HG03469 (cell line): ENCODE measurements at regions not wholly inside any gene's neighbourhood (a gene's known extent, or its start where the extent isn't known, plus 50 kb on each side); places are given as distances from the start of the nearest gene placed in this dataset.

Experiments used
- ATAC-seq: cut with Tn5 transposase; IDR thresholded peaks from one replicate; pipeline ENCODE4 v1.9.1; 2021; ENCODE audit warnings: mild to moderate bottlenecking, moderate library complexity, moderate number of reproducible peaks; ENCODE audit not compliant: unreplicated experiment

DNA sequence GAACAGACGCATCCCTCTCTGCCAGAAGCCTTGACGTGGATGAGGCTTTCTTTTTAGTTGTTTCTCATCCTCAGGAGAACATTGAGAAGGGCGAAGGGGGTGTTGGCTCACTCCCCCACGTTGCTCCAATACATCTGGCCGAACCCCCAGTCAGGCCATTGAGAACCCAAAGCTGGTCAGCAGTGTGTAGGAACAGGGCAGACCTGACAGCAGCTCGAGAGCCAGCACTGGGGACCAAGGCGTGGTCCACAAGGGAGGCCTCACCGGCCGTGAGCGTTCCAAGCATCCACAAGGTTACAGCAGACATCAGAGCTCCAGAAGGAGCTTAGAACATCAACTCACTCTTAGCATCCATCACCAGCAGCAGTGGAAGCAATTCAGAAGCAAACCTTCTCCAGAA lies 387.9 kb upstream of the ARID1B start:
- ATAC-seq = no peak

DNA sequence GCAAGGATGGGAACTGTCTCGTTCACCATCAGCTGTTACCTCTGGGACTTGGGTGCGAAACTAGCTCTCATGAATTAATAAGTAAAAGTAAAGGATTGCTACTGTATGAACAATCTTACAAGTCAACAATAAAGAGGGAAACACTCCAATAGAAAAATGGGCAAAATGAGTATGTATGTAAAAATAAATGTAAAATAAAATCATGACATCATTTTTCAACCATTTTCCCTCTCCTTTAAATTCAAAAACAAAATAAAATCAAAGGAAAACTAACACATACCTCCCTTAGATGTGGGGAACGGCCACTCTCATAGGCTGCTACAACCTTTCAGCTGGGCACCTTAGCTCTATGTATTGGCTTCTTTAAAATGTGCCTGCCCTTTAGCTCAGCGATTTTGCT lies 389.7 kb upstream of the ARID1B start:
- no peak for ATAC-seq

DNA sequence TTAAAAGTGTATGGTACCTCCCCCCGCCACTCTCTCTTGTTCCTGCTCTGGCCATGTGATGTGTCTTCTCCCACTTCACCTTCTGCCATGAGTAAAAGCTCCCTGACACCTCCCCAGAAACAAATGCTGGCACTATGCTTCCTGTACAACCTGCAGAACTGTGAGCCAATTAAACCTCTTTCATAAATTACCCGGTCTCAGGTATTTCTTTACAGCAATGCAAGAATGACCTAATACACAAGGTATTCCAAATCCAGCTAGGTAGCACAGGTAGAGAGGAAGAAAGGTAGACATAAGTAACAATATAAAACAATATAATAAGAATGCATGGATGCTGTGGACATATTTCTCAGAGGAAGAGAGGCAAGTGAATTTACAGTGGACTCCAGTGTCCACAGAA lies 394.1 kb upstream of the ARID1B start:
- no peak for ATAC-seq

DNA sequence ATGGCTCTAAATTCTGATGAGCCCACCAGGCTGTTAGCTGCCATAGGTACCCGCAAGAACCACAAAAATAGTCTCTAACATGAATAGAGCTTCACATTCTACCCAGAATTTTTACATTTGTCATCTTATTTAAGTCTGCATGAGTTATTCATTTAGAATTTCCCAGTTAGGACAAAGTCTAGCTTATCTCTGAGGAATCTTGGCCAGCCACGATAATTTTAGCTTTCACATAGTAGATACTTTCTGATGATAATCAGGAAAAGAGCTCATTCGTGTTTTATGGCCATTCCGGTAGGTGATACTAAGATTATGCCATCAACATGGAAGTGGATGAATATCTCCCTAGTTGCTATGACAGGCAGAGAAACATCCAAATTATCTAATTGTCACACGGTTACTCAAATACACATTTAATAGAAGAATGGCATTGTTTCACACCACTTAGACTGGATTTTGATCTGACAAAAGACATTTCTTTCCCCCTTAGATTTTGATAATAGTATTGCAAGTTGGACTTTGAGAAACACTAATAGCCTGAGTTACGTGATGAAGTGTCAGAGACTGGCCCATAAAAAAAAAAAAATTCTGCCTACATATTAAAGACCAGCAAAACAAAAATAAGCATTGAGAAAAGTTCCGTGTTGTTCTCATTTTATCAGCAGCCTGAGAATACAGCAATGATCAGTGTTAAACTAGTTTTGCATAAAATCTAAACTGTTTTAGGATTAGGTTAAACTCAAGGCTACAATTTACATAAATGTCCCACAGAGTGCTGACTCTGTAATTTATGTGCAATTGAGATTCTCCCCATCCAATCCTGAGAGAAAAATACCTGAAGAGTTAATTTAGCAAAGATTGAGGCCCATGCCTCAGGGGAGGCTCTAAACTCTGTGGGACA lies 397.5 kb upstream of the ARID1B start:
- ATAC-seq = no peak

DNA sequence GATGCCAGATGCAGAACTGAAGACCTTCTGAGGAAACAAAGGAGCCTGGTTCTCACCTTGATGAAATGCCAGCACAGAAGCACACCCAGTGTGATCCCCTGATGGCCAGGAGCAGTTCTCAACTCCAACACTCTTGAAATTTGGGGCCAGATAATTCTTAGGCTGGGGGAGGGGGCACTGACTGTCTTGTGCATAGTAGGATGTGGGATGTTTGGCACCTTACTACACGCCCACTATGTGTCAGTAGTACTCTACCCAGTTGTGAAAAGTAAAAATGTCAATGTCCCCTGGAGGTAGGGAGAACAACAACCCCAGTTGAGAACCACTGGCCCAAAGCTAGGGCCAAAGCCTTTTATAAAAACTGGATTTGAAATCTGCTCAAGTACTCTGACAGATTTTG lies 398.3 kb upstream of the ARID1B start:
- no peak for ATAC-seq

DNA sequence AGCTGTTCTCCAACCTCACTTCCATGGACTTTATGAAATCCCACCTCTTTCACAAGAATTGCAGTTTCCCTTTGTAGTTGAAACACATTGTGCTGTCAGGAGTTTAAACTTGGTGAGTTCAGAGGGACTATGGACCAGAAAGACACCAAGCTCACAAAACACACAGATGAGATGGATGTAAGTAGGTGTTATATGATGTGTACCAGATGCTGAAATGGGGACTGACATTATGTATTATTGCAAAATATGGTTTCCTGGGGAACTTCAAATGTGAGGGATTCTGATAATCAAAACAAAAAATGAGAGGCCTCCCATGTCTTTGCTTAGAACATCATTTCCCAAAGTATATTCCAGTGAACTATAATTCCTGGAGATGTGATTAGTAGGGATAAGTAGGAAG lies 401.1 kb upstream of the ARID1B start:
- ATAC-seq = no peak

DNA sequence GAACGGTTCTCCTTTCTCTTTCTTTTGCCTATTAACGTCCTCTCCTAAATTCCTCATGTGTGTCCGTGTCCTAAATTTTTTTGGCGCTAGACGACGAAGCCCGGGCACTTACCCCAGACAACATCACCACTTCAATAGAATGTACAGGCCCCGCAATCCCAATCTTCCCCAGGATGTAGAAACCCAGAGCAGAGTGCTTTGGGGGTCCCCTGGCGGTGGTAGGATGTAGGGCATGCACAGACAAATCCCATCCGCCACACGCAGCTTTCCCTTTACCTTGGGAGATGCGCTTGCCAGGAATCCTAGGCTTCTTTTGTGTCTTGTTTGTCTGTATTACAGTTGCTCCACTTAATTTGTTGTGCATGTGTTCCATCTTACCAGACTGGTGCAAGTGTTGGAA lies 417.3 kb upstream of the ARID1B start:
- no peak for ATAC-seq

DNA sequence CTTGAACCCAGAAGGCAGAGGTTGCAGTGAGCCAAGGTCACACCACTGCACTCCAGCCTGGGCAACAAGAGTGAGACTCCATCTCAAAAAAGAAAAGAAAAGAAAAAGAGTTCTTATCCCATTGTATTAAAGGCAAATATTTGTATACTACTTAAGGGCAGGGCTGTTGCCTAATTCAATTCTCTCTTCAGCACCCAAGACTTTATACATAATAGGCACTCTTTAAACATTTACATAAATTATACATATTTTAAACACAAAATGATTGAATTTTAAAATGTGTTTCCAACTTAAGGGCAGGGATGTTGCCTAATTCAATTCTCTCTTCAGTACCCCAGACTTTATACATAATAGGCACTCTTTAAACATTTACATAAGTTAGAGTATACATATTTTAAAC lies 424.3 kb upstream of the ARID1B start:
- no peak for ATAC-seq

DNA sequence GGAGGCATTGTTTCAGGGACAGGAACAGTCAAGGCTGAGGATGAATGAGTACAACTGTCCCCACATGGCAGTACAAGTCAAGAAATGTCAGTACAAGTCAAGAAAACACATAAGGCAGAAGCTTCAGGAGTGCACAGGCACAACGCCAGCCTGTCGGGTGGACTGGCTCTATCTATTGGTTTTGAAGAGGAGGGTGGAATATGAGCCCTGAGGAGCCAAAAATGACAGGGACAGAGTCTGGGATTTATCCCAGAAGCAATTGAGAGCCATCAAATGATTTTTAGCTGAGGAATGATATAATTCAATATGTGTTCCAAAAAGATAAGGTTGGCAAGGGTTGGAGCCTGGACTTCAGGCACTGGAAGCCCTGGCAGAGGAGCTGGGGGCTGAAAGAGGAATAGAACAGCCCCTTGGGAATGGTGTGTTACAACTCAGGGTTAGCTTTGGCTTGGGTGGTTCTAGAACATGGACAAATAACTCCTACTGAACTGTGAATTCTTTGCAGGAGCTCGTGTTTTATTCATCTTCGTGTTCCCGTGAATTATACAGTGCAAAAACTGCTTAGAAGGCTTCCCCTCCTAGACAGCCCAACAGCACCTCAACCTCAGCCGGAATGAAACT lies 425.7 kb upstream of the ARID1B start:
- no peak for ATAC-seq

DNA sequence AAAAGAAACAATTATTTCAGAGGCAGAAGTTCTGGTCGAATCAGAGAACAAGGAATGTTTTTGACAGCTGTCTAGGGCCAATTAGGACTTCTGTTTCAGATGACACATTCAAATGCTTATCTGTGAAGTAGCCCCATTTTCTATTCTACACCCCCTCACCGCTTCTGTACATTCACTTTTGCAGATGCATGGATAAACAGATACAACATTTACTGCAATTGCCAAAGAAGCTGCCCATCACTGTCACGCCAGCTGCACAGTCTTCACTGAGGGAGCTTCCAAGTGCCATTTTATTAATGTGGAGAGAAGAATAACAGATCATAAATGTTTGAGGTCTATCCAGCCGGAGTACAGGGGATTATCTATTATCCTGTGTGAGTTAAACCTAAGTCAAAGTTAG lies 426.8 kb upstream of the ARID1B start:
- no peak for ATAC-seq

DNA sequence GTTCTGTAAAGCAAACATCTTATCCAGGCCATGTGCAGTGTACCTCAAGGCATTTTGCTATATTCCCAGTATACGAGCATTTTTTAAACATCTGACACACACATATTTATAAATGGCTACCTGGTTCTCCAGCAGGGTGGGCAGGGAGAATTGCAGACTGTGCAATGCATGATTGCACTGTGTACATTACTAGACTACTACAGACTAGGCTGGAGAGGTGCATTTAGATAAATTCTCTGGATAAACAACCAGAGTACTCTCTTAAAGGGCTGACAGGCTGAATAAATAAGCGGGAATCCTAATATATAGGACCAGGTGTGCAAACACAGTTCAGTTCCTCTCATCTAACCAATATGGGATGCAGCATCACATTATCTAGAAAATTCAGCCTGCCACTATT lies 428.3 kb upstream of the ARID1B start:
- no peak for ATAC-seq

DNA sequence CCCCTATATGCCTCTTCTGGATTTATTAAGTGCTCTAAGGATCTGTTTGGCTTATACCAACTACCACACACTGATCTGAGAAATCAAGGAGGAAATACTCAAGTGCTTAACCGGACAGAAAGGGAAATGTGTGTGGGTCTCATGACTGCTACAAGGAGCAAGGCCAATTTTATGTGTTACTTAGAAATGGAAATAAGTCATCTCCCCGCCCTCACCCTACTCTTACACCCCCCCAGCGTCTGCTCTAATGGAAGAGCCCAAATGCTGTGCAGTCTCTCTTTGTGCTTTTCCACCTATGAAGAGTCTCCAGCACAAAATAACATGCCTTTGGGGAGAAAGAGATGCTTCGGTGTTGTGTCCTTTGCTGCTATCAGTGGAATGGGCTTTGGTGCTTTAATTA lies 428.8 kb upstream of the ARID1B start:
- no peak for ATAC-seq

DNA sequence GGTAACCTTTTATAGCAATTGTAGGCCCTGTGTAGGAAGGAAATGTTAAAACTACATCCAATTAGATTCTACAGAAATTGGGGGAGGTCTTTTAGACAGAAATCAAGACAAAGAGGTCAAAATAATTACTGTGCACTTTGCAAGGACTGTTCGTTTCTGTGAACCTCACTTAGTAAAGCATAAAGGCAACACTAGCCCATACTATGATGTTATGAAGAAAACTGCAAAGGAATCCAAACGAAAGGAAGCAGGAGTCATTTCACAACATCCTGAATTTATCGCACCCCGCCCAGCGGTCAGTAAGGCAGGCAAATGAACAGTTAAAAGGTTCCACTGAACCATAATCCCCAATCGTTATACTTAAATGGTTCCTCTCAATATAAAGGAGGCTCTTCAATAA lies 429.5 kb upstream of the ARID1B start:
- no peak for ATAC-seq

DNA sequence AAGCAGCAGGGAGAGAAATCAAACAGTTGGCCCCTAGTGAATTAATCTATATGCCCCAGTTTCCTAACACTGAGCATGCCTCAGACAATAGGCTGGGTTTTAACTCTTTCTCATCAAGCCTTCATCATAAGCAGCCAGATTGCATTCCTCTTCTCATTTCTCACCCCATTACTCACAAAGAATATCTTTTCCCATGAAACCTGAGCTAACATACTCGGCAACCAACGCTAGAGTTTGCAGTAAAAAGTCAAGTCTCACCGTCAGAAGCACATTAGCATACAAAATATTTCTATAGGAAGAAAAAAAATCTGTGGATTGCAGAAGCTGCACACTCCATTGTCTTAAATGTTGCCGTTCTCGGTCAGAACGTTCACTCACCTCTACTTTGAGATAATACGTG lies 429.9 kb upstream of the ARID1B start:
- ATAC-seq = no peak

DNA sequence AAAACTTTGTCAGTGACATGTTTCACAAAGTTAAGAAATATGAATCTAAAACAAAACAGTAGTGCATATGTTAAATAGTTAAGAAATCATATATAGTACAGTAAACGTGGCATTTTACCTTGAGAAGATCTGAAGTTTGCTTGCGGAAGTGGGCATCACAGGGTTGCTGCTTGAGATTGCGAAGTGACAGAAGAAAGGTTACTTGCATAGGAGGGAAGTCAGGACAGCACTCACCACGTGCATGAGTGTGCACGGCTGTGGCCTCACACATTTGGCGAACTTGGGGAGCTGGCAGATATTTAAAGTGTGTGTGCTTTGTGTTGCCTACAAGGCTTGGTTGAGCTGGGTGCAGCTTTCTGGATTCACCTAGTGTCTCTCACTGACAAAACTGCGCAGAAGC lies 431.5 kb upstream of the ARID1B start:
- no peak for ATAC-seq

DNA sequence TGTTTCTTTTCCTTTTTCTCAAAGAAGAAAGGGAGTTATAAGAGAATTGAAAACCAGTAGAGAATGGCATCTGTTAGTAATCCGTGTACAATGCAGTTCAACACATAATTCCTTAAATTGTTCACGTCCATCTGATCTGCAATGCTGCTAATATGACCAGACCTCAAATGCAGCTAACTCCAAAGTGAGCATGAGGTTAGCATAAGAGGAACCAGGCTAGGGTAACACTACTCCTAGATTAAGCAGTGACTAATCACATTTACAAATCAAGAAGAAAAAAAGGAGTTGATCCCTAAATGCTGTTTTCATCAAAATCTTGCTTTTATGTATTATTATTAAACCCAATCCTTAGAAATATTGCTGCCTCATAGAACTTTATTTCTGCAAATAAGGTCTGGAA lies 432.7 kb upstream of the ARID1B start:
- no peak for ATAC-seq

DNA sequence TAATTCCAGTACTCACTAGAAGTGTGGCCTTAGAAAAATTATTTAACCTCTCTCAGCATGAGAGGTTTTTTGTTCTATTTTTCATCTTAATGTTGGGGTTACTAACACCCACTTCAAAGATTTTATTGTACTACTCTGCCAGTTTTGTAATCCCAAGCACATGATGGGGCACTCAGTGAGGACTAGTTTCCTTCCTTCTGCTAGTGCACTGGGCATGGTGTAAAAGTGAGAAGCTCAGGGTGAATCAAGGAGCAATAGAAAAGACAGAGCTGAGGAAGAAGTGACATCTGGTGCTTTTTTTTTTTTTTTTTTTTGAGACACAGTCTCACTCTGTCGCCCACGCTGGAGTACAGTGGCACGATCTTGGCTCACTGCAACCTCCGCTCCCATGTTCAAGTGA lies 439.4 kb upstream of the ARID1B start:
- ATAC-seq = no peak

DNA sequence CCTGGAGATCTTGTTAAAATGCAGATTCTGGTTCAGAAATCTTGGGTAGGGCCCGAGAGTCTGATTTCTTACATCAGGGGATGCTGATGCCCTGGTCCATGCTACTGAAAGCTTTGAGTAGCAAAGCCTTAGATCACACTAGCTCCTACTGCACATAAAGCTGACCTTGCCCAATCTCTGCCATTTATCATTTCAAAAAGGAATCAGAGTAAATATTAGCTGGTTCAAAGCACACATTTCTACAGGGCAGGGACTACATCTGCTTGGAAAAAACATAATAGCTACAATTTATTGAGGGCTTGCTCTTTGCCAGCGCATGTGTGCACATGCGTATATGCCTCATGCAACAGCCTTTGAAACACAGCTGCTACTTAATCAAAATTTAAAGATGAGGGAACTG lies 440.4 kb upstream of the ARID1B start:
- no peak for ATAC-seq

DNA sequence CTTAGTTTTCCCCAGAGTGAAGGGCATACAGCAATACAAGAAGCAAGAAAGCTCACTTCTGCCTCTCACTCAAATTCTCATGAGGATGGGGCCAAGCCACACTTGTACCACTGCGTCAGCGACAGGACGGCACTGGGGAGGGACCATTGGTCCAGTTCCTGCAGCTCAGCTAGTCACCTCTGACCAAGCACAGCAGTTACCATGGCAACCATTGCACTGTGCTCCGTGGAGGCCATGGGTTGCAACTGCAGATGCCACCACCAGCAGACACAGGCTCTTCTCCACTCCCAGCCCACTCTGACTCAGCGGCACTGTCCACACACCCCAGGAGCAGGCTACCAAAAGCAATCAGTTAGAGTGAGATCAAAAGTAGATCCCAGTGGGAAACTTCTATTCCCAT lies 441.1 kb upstream of the ARID1B start:
- ATAC-seq = no peak

DNA sequence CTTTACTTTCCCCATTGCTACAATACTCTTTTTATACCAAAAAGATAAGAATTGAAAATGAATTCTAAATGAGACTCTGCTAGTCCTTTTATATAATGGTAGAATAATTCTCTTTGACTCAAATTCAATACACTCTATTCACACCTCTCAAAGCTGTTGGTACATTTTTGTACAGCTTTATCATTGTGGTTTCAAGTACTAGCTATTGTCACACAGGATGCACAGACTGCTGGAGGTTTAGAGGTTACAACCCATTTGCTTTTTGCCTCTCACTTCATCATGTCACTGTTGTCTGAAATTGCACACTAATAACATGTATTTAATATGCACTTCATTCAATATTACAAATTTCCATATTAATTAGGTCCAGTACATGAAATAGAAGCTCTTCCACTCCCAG lies 442.2 kb upstream of the ARID1B start:
- no peak for ATAC-seq

DNA sequence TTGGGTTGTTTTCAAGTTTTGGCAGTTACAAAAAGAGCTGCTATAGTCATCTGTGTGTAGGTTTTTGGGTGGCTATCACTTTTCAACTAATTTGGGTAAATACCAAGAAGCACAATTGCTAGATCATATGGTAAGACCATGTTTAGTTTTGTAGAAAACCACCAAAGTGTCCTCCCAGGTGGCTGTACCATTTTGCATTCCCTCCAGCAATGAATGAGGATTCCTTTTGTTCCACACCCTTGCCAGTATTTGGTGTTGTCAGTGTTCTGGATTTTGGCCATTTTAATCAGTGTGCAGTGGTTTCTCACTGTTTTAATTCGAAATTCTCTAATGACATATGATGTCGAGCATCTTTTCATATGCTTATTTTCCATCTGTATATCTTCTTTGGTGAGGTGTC lies 457.5 kb upstream of the ARID1B start:
- no peak for ATAC-seq

DNA sequence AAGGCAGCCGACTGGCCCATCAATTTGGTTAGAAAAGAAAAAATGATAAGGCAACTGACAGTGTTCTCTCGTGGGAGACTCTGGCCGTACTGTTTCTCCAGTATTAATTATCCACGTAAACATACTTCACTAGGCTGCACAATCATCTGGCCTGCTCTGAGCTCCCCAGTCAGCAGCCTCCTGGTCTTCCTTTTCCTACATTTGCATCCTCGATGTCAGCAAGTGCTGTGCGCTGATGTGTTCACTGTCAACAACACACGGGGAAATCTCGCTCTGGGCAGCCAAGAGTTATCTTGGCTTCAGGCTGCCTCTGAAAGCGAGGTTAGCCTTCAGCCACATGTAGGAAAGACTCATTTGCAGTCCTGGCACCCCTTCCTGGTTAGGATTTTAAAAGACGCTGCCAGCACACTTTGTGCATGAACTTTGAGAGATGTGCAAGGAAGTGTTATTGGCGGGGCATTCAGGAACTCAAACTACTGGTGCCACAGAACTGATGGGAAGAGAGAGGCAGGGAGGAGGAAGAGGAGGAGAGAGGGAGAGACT lies 460.5 kb upstream of the ARID1B start:
- no peak for ATAC-seq
